GM12878 (cell line): ENCODE measurements at regions not wholly inside any gene's neighbourhood (a gene's known extent, or its start where the extent isn't known, plus 50 kb on each side); places are given as distances from the start of the nearest gene placed in this dataset.

Source experiments
- ASH2L ChIP-seq: fragments of 300-600, 200-600 bp; sonication (generic); IDR thresholded peaks from 2 replicates; pipeline ENCODE4 v1.6.1; 2017; ENCODE audit warnings: low read depth, mild to moderate bottlenecking, borderline replicate concordance
- CREB1 ChIP-seq: IDR thresholded peaks from 2 replicates; pipeline ENCODE4 v1.6.1; 2012; ENCODE audit warnings: low read depth, mild to moderate bottlenecking, inconsistent platforms
- CTCF ChIP-seq, 3 experiments: IDR thresholded peaks in 2 of 3; conservative IDR thresholded peaks in 1 of 3; 2 replicates each; pipeline ENCODE4 v1.5.1; 2011; ENCODE audit warnings: low read depth in 3 of 3, low read length in 3 of 3, mild to moderate bottlenecking in 3 of 3, control low read depth in 2 of 3, moderate library complexity in 2 of 3, inconsistent platforms in 1 of 3, mixed read lengths in 1 of 3; ENCODE audit not compliant: control insufficient read depth in 2 of 3, insufficient read depth in 1 of 3; ENCODE audit errors: extremely low read depth in 1 of 3
- EP300 ChIP-seq, 2 experiments: fragments of 150-350 bp in 1 of 2; IDR thresholded peaks; 2 replicates each; pipeline ENCODE4 v1.6.1; 2011 to 2012; ENCODE audit warnings: low read depth in 2 of 2, low read length in 2 of 2, borderline replicate concordance in 1 of 2, improper control_type of control experiment in 1 of 2, inconsistent platforms in 1 of 2; ENCODE audit not compliant: control insufficient read depth in 1 of 2
- MAX ChIP-seq: IDR thresholded peaks from 2 replicates; pipeline ENCODE4 v1.6.1; 2012; ENCODE audit warnings: low read depth, low read length, improper control_type of control experiment
- MTA3 ChIP-seq: IDR thresholded peaks from 2 replicates; pipeline ENCODE4 v1.6.1; 2012; ENCODE audit warnings: low read length, inconsistent platforms, borderline replicate concordance
- POLR2A ChIP-seq: IDR thresholded peaks from 2 replicates; pipeline ENCODE4 v1.6.1; 2011; ENCODE audit warnings: low read depth, mild to moderate bottlenecking, low read length
- POU2F2 ChIP-seq: IDR thresholded peaks from 3 replicates; pipeline ENCODE4 v1.6.1; 2011; ENCODE audit warnings: low read depth, mild to moderate bottlenecking, low read length, borderline replicate concordance
- STAT3 ChIP-seq: IDR thresholded peaks from 2 replicates; pipeline ENCODE4 v1.6.1; 2011; ENCODE audit warnings: low read depth, low read length, improper control_type of control experiment
- TAF1 ChIP-seq: IDR thresholded peaks from 2 replicates; pipeline ENCODE4 v1.6.1; 2011; ENCODE audit warnings: mild to moderate bottlenecking, low read depth, low read length, borderline replicate concordance
- TCF12 ChIP-seq: IDR thresholded peaks from 2 replicates; pipeline ENCODE4 v1.6.1; 2011; ENCODE audit warnings: low read depth, mild to moderate bottlenecking, low read length
- USF2 ChIP-seq: IDR thresholded peaks from 2 replicates; pipeline ENCODE4 v1.6.1; 2011; ENCODE audit warnings: low read depth, low read length, improper control_type of control experiment, borderline replicate concordance
- ZBED1 ChIP-seq: IDR thresholded peaks from 2 replicates; pipeline ENCODE4 v1.6.1; 2016; ENCODE audit warnings: borderline replicate concordance

GRCh38 chr6:153862139-153862538, 176.9 kb upstream of the OPRM1 start:
- TF ChIP-seq CTCF (IDR thresholded peaks at IDR 0.05 in 2 of 3, conservative IDR thresholded peaks at IDR 0.05 in 1 of 3; ENCODE audit: control insufficient read depth in 2 of 3, extremely low read depth in 1 of 3, insufficient read depth in 1 of 3, low read depth in 3 of 3, low read length in 3 of 3) (no peak), TAF1 (no peak), STAT3 (no peak), MTA3 (no peak), MAX (no peak), POLR2A (no peak), CREB1 (no peak), POU2F2 (no peak), ASH2L (no peak), EP300 (IDR thresholded peaks at IDR 0.05; ENCODE audit: borderline replicate concordance in 1 of 2, control insufficient read depth in 1 of 2, low read depth in 2 of 2, low read length in 2 of 2) (no peak), TCF12 (no peak), ZBED1 (no peak), USF2 (no peak)
